ENCODE measurements at regions not wholly inside any gene's neighbourhood (a gene's known extent, or its start where the extent isn't known, plus 50 kb on each side); places are given as distances from the start of the nearest gene placed in this dataset.
"Not testable (repeated sequence)": the region's sequence is repeated elsewhere in the genome, so short reads cannot be mapped to it uniquely, and the experiment has no call there.

DNA sequence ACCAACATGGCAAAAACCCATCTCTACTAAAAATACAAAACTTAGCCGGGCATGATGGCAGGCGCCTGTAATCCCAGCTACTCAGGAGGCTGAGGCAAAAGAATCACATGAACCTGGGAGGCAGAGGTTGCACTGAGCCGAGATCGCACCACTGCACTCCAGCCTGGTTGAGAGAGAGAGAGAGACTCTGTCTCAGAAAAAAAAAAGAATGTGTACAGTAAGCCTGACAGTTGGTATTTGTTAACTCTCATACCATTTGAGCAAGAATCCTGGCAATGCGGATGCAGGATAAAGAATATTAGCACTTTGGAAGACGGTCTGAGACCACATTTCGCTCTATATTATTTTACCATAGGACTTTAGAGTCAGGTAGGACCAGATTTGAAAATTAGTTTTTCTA is 140.0 kb upstream of the ZNF648 start:
- POLR2A ChIA-PET, CTCF ChIA-PET: not testable (repeated sequence)

- ChIA-PET CTCF (no interaction called here), POLR2A (no interaction called here)
Observed at GRCh38 chr1:182200025-182200812, 138.7 kb upstream of the ZNF648 start.

- ChIA-PET POLR2A (no interaction called here), CTCF (no interaction called here)
Observed at GRCh38 chr1:182198006-182198605, 136.6 kb upstream of the ZNF648 start.

- POLR2A ChIA-PET: no interaction called here
- CTCF ChIA-PET: no interaction called here
Observed at GRCh38 chr1:182196897-182197870, 135.7 kb upstream of the ZNF648 start.

- ChIA-PET CTCF (no interaction called here), POLR2A (no interaction called here)
Observed at GRCh38 chr1:182195733-182196132, 134.2 kb upstream of the ZNF648 start.

GRCh38 chr1:182193908-182194550 is 132.5 kb upstream of the ZNF648 start:
- POLR2A ChIA-PET: no interaction called here

GRCh38 chr1:182192966-182193365 is 131.5 kb upstream of the ZNF648 start:
- CTCF ChIA-PET: no interaction called here
- POLR2A ChIA-PET: no interaction called here

More at GRCh38 chr1:182193908-182194550, 132.5 kb upstream of the ZNF648 start:
- CTCF ChIA-PET: no interaction called here

DNA sequence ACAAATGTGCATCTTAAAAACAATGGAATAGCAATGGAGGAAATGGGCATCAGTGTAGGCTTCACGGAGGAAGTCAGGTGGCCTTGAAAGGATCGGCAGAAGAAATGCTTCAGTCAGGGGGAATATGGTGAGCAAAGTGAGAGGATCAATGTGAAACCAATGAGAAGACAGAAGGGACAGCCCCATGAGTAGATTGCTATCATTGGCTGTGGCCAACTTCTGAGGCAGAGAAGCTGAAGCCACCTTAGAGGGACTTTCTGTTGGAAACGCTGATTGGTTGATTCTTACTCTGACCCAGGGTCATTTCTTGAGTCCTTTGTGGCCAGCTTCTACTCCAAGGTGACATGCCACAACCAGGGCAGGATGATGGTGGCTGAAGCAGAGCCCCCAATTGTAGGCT is 130.7 kb upstream of the ZNF648 start:
- ChIA-PET CTCF (no interaction called here), POLR2A (no interaction called here)

GRCh38 chr1:182191381-182192115 is 130.0 kb upstream of the ZNF648 start:
- CTCF ChIA-PET: no interaction called here
- POLR2A ChIA-PET: no interaction called here

GRCh38 chr1:182189535-182190066 is 128.1 kb upstream of the ZNF648 start:
- ChIA-PET POLR2A (no interaction called here), CTCF (no interaction called here)

DNA sequence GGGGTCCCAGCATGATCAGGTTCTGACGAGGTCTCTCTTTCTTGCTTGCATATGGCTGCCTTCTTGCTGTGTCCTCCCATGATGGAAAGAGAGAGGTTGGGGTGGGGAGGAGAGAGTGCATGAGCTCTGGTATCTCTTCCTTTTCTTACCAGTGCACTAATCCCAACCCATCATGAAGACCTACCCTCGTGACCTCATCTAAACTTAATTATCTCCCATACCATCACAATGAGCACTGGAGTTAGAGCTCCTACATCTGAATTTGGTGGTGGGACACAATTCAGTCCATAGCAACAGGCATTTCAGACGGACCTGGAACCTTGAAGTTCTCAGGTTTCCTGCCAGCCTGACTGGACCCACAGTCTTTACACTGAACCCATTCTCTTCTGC is 125.2 kb upstream of the ZNF648 start:
- CTCF ChIA-PET: no interaction called here

DNA sequence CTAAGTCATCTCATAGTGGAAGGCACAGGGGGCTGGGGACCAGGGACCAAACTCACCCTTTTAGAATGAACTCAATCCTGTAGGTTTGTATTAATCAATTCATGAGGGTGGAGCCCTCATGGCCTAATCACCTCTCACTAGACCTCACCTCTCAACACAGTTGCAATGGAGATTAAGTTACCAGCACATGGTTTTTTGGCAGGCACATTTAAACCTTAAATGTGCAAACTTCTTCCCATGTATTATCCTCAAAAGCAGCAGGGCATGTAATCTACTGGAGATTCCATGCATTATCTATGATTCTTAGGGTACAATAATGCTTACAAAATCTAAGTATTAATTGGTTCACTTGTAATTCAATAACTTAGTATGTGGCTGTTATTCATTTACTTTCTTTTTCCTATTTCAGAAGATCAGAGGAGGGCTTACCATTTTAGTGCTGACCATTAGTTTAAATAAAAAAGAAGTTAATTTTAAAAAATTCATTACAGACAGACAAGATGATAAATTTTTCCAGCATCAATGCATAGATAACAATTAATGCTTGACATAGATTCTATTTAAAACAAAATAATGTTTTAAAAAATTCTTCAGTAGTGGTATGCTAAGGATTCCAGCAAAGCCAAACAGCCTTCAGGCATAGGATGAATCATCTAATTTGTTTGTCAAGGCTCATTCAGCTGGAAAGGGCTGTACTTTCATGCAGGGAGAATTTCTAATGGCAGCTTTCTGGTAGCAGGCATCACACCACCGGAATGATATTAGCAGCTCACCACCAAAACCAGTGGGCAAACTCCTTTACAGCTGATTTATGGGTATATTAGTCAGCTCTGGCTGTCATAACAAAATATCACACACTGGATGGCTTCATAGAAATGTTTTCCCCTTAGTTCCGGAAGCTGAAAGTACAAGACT is 124.6 kb upstream of the ZNF648 start:
- POLR2A ChIA-PET: no interaction called here
- CTCF ChIA-PET: no interaction called here

More for the DNA sequence above, 125.2 kb upstream of the ZNF648 start:
- POLR2A ChIA-PET: no interaction called here

- ChIA-PET POLR2A (no interaction called here), CTCF (no interaction called here)
Observed at GRCh38 chr1:182185136-182185535, 123.6 kb upstream of the ZNF648 start.

DNA sequence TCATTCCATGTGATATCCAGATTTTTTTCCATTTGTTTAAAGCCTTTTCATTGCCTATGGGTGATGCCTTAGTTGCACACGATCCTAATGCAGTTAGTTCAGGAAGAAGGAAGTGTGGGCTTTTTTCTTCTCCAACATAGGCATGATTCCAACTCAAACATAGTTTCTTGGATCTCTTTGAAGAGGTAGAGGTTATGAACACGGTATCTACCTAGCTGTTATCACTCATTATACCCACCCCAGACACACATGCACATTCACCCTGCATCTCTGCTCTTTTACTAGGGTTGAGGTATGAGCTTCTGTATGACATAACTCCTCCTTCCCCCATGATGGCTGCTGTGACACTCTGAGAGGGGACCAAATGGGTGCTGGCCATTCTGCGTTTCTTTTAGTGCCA is 122.1 kb upstream of the ZNF648 start:
- ChIA-PET POLR2A (no interaction called here), CTCF (no interaction called here)

DNA sequence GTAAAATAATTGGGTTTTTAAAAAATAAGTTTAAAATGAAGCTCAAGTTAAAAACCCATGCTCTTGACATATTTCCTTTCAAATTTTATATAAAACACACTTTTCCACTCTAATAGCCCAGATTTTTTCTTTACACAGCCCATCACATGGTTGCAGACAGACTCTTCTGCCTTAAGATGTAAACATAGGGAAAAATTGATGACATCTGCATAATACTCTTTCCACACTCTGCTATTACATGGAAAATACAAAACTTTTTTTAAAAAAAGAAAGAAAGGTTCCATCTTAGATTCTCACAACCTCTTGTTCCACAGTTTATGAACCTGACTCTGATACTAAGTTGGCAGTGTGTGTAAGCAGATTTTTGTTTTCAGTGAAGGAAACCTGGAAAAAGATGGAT is 120.8 kb upstream of the ZNF648 start:
- CTCF ChIA-PET: no interaction called here
- POLR2A ChIA-PET: no interaction called here

DNA sequence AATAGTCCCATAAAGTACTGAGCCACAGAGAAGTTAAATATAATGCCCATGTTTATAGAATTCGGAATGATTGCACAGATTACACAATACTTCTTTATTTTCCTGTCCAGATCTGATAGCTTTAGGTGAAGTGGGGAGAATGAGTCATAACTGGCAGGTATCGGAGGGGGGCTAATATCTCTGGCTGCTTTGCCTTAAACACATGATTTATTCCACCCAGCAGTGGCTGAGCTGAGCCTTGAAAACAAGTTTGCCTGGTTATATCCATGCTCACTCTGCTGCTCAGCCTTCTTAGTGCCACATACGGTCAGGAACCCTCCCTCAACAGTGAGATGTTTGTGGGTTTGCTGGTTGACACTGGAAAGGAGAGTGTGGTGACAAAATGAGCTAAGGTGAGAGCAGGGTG is 119.7 kb upstream of the ZNF648 start:
- CTCF ChIA-PET: interaction anchor here (1.0 kb wide), 1 partner anchor 96 kb away, joined by 3 read pairs; no protein-coding TSS in a partner anchor
- POLR2A ChIA-PET: no interaction called here

DNA sequence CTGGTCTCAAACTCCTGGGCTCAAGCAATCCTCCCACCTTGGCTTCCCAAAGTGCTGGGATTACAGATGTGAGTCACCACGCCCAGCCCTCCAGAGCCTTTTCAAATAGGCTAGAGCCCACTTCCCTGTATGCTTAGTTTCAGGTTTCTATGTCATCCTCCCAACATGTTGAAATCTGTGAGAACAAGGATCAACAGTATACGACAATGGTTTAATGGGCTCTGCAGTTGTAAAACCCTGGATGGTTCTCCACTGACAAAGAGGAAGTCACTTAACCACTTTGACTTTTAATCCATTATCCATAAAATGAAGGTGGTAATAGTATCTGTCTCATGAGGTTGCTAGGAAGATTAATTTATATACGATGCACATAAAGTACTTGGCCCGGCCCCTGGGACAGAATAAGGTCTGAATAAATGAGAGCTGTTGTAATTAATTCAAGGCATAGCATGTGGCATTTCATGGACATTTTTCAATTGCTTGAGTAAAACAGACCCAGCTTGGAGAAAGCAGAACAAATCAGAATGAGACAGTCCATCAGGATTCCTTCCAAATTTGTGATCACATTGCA is 113.9 kb upstream of the ZNF648 start:
- ChIA-PET POLR2A (no interaction called here), CTCF (no interaction called here)

GRCh38 chr1:182174513-182174855 is 113.0 kb upstream of the ZNF648 start:
- POLR2A ChIA-PET: no interaction called here

More at GRCh38 chr1:182174513-182174855, 113.0 kb upstream of the ZNF648 start:
- CTCF ChIA-PET: no interaction called here
